Mucosa of descending colon (tissue), 3 donors: ENCODE measurements at regions not wholly inside any gene's neighbourhood (a gene's known extent, or its start where the extent isn't known, plus 50 kb on each side); places are given as distances from the start of the nearest gene placed in this dataset.

Experiments used
- ATAC-seq: fragments of 200-7000 bp; cut with Tn5 transposase; one replicate; pipeline ENCODE4 v1.9.1; 2020; ENCODE audit warnings: mild to moderate bottlenecking, moderate library complexity
- DNase-seq, 3 donors: peaks; one replicate each; pipeline ENCODE4 v3.0.0-alpha.2; 2020
- H3K36me3 ChIP-seq: fragments of 200-600 bp; one replicate; pipeline ENCODE4 v1.8.0; 2021; ENCODE audit warnings: low read depth, mild to moderate bottlenecking
- H3K4me1 ChIP-seq: fragments of 200-600 bp; one replicate; pipeline ENCODE4 v1.8.0; 2021; ENCODE audit warnings: low read depth, mild to moderate bottlenecking
- H3K4me3 ChIP-seq: fragments of 200-600 bp; one replicate; pipeline ENCODE4 v1.8.0; 2021; ENCODE audit warnings: mild to moderate bottlenecking
- H3K9me3 ChIP-seq: fragments of 200-600 bp; one replicate; pipeline ENCODE4 v1.8.0; 2021; ENCODE audit warnings: mild to moderate bottlenecking
- CTCF ChIP-seq: fragments of 200-600 bp; IDR thresholded peaks from one replicate; pipeline ENCODE4 v1.8.0; 2022; ENCODE audit warnings: antibody characterized with exemption, mild to moderate bottlenecking
- intact Hi-C, 2 donors: fragments of 100-400 bp; cut with DNase I in 1 of 2; cut with micrococcal nuclease in 1 of 2; formaldehyde crosslinking; loops; one replicate each; pipeline versions ENCODE4 v1.11.0 to v1.11.1; 2022; cut with DNase I, micrococcal nuclease
- donor health status: DM: no; HTN: no; CAD: no; lungs with moderate emphysema.
- donor health status: DM: no; HTN: no; CAD: no.
- donor health status: DM: no; HTN: yes; CAD: no.

GRCh38 chr3:21100656-21101359, 650.2 kb downstream of the ZNF385D start:
- Histone ChIP-seq H3K4me1 (no peaks in the 10 kb centered on the region), H3K4me3 (no peak overlapping the region), H3K36me3 (no peaks in the 10 kb centered on the region), H3K9me3 (peaks cover 46% of the 10 kb centered on the region)
- ATAC-seq (no peak), DNase-seq (no peak)
- TF ChIP-seq CTCF, result no peak
- intact Hi-C loops, result no loop called here

GRCh38 chr3:21094686-21095085, 656.3 kb downstream of the ZNF385D start:
- no peak overlapping the region for H3K4me3 ChIP-seq
- no peak for ATAC-seq
- no peak for TF ChIP-seq CTCF
- H3K36me3 ChIP-seq, result no peaks in the 10 kb centered on the region
- H3K4me1 ChIP-seq, result no peaks in the 10 kb centered on the region
- intact Hi-C loops, result no loop called here
- DNase-seq, result no peak
- H3K9me3 ChIP-seq, result peaks cover 11% of the 10 kb centered on the region

- intact Hi-C loops, result no loop called here
- H3K36me3 ChIP-seq, result no peaks in the 10 kb centered on the region
- TF ChIP-seq CTCF, result no peak
- no peak for ATAC-seq
- peaks cover 21% of the 10 kb centered on the region for H3K9me3 ChIP-seq
- H3K4me3 ChIP-seq, result no peak overlapping the region
- H3K4me1 ChIP-seq, result no peaks in the 10 kb centered on the region
- no peak for DNase-seq
Observed at GRCh38 chr3:21073561-21073960, 677.4 kb downstream of the ZNF385D start.

- DNase-seq, result no peak
- intact Hi-C loops, result no loop called here
- no peak for ATAC-seq
Observed at GRCh38 chr3:21067031-21067813, 683.8 kb downstream of the ZNF385D start.

GRCh38 chr3:21062831-21063294, 688.1 kb downstream of the ZNF385D start:
- no peak for ATAC-seq

More at GRCh38 chr3:21067031-21067813, 683.8 kb downstream of the ZNF385D start:
- no peak overlapping the region for H3K4me3 ChIP-seq
- no peaks in the 10 kb centered on the region for H3K4me1 ChIP-seq
- no peaks in the 10 kb centered on the region for H3K36me3 ChIP-seq
- TF ChIP-seq CTCF, result no peak
- H3K9me3 ChIP-seq, result peaks cover 40% of the 10 kb centered on the region

More at GRCh38 chr3:21062831-21063294, 688.1 kb downstream of the ZNF385D start:
- DNase-seq, result no peak
- intact Hi-C loops, result no loop called here
- no peak for TF ChIP-seq CTCF
- no peak overlapping the region for H3K4me3 ChIP-seq
- no peaks in the 10 kb centered on the region for H3K4me1 ChIP-seq
- H3K36me3 ChIP-seq, result no peaks in the 10 kb centered on the region
- peaks cover 34% of the 10 kb centered on the region for H3K9me3 ChIP-seq
